HG02840 (cell line): ENCODE measurements at regions not wholly inside any gene's neighbourhood (a gene's known extent, or its start where the extent isn't known, plus 50 kb on each side); places are given as distances from the start of the nearest gene placed in this dataset.
"Not testable (repeated sequence)": the region's sequence is repeated elsewhere in the genome, so short reads cannot be mapped to it uniquely, and the experiment has no call there.

Experiments used
- ATAC-seq: cut with Tn5 transposase; IDR thresholded peaks from one replicate; pipeline ENCODE4 v1.9.1; 2021; ENCODE audit warnings: mild to moderate bottlenecking, moderate library complexity, moderate number of reproducible peaks; ENCODE audit not compliant: unreplicated experiment, low FRiP score

DNA sequence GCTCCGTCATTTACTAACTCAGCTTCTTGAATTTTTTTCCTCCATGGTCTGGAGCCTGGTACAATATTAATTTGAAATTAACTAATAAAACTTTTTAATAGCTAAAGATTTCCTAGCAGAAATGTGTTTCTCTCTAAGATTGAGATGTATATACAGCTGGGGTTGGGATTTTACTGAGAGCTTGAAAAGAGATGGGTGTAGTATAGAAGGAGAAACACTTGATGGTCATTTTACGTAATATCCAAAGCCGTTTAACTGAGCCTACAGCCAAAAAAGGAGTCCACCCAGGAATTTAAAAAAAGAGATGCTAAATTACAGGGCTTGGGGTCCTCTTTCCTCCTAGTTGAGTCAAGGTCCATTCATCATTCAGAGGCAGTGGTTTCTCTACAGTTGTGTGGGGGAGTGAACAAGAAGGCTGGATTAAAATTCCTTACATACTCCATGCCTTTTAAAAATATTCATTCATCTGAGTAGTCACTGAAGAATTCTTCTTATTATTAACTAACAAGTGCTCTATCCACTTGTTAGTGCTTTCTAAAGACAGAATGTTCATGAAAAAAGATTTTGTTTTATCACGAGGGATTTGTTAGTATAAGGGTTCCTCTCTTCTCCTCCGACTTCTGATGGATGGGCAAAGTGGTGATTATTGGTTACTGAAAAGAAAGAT lies 255.3 kb upstream of the IL12A start:
- ATAC-seq, result no peak

DNA sequence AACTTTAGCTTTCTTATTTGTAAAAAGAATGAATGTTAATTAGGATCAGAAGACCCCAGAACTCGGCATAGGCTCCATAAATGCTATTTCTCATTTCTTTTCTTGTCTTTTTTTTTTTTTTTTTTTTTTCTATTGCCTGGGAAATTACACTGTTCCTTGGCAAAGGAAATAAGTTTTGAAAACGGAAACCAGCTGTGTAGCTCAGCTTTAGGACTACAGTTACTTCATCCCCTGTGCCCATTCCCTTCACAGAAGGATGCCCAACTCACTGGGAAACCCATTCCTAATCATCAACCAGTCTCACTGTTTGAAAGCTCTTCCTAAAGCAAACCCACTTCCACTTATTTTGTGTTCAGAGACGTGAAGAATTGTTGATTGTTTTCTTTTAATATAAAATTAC lies 254.0 kb upstream of the IL12A start:
- no peak for ATAC-seq

- ATAC-seq, result no peak
Measured at GRCh38 chr3:159739166-159739565, 249.5 kb upstream of the IL12A start.

GRCh38 chr3:159739969-159740368 lies 248.7 kb upstream of the IL12A start:
- no peak for ATAC-seq

DNA sequence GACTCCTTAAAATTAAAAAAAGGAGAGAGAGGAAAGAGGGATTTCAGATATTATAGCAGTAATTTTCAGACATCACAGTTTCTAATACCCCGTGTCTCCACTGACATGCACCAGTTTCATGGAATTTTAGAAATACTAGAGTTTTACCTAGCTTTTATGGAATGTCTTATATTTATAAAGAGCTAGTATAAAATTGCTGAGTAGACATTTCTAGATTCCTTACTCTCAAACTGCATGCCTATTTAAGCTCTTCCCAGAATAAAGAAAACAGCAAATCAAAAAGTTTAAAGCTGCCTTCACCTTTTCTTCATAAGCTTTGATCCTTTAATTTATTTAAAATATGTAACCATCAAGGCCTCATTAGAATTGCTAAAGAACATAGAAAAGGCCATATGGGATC lies 247.4 kb upstream of the IL12A start:
- no peak for ATAC-seq

GRCh38 chr3:159748425-159748824 lies 240.2 kb upstream of the IL12A start:
- ATAC-seq, result no peak

GRCh38 chr3:159749406-159749805 lies 239.2 kb upstream of the IL12A start:
- no peak for ATAC-seq

GRCh38 chr3:159751146-159751545 lies 237.5 kb upstream of the IL12A start:
- ATAC-seq, result no peak

DNA sequence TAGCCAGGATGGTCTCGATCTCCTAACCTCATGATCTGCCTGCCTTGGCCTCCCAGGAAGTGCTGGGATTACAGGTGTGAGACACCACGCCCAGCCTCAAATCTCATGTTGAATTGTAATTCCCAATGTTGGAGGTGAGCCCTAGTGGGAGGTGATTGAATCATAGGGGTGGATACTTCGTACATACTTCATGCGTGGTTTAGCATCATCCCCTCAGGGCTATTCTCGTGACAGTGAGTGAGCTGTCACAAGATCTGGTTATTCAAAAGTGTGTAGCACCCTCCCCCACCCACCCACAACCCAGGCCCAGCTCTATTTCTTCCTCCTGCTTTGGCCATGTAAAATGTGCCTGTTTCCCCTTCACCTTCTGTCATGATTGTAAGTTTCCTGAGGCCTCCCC lies 236.9 kb upstream of the IL12A start:
- ATAC-seq, result no peak

GRCh38 chr3:159756279-159757207 lies 232.1 kb upstream of the IL12A start:
- not testable (repeated sequence) for ATAC-seq

- no peak for ATAC-seq
Measured at GRCh38 chr3:159757341-159758060, 231.1 kb upstream of the IL12A start.

DNA sequence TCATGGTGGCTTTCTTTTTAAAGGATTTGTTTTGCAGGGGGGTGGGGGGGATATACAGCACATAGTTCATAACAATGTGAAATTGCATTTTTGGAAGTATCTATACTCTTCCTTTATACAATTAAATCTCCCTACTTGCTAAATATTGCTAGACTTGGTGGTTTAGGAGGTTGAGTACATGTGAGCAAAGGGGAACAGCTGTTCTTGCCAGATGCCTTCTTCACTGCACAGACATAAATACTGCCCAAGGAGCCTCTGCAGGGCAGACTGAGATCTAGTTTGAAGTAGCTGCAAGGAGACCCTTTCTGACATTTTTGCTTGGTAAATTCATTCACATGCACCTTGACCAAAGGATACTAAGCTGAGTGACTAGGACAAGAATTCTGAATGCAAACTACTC lies 228.6 kb upstream of the IL12A start:
- no peak for ATAC-seq

DNA sequence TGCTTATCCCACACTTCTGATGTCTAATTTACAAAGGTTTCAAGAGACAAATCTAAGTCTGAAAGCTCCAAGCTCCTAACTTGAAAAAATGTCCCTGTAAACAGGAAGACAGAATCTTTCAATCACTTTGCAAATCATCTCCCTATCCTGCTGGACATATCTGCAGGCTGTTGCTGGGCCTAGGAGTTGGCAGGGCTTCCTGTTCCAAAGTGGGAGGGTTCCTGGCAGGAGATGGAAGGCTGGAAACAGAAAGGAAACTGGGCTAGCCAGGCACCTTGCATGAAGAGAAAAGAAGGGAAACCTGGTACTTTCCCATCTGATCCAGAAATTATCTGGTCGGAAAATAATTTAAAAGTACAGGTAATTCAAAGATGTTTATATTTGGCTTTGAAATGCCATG lies 227.3 kb upstream of the IL12A start:
- ATAC-seq, result no peak

- ATAC-seq, result no peak
Measured at GRCh38 chr3:159761848-159762635, 226.6 kb upstream of the IL12A start.

DNA sequence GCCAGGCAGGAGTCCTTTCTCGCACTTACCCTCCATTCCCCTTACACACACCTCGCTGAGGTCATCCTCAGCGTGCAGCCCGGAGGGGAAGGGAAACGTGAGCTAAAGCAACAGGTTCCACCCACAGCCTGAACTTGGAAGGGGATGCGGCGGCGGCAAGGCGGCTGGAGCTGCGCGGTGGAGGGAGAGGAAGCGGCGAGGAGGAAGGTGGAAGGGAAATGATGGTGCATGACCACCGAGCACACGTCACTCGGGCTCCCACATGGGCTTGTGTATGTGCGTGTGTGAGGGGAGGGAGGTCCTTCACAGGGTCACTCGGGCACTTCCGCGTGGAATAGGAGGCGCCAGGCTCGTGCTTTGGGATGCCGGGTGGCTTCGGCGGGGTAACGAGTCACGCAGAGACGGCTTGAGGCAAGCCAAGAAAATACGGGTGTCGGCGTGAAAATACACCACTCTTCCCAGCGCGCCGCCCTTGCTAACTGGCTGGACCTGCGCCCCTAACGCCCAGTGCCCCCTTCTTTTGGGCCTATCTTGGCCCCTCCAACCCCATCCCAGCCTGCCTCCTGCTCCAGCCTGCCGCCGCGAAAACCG lies 225.5 kb upstream of the IL12A start:
- peak; percentile 28 for ATAC-seq

GRCh38 chr3:159763602-159764489 lies 224.8 kb upstream of the IL12A start:
- ATAC-seq, result peak; percentile 53

- ATAC-seq, result no peak
Measured at GRCh38 chr3:159764490-159765029, 224.1 kb upstream of the IL12A start.

- no peak for ATAC-seq
Measured at GRCh38 chr3:159765030-159765859, 223.4 kb upstream of the IL12A start.
